LNCaP clone FGC (cell line): ENCODE measurements at regions not wholly inside any gene's neighbourhood (a gene's known extent, or its start where the extent isn't known, plus 50 kb on each side); places are given as distances from the start of the nearest gene placed in this dataset.

ENCODE experiments used
- DNase-seq: peaks from one replicate; pipeline ENCODE4 v3.0.0-alpha.2; 2011; ENCODE audit warnings: low read depth
- H3K4me3 ChIP-seq: 2 replicates; pipeline ENCODE4 v1.5.1; 2011; ENCODE audit warnings: mild to moderate bottlenecking, low read depth, low read length, control low read depth
- CTCF ChIP-seq: IDR thresholded peaks from 2 replicates; pipeline ENCODE4 v1.5.1; 2012; ENCODE audit warnings: mild to moderate bottlenecking; ENCODE audit not compliant: control insufficient read depth, insufficient read depth; ENCODE audit errors: extremely low read depth

- H3K4me3 ChIP-seq, result no peak overlapping the region
- TF ChIP-seq CTCF, result no peak
- DNase-seq, result no peak
These were observed 77.3 kb upstream of the UBAC2 start for GRCh38 chr13:99123101-99124045.

- no peak for DNase-seq
- no peak overlapping the region for H3K4me3 ChIP-seq
- TF ChIP-seq CTCF, result no peak
These were observed 76.6 kb upstream of the UBAC2 start for GRCh38 chr13:99124046-99124400.

- DNase-seq, result no peak
- no peak overlapping the region for H3K4me3 ChIP-seq
- TF ChIP-seq CTCF, result no peak
These were observed 75.8 kb upstream of the UBAC2 start for GRCh38 chr13:99124794-99125316.

- no peak overlapping the region for H3K4me3 ChIP-seq
- DNase-seq, result no peak
- no peak for TF ChIP-seq CTCF
These were observed 75.2 kb upstream of the UBAC2 start for GRCh38 chr13:99125326-99125915.

GRCh38 chr13:99126821-99127220, 73.8 kb upstream of the UBAC2 start:
- DNase-seq, result no peak
- no peak for TF ChIP-seq CTCF
- H3K4me3 ChIP-seq, result no peak overlapping the region

GRCh38 chr13:99129050-99129449, 71.6 kb upstream of the UBAC2 start:
- no peak for TF ChIP-seq CTCF

More at GRCh38 chr13:99129050-99129449, 71.6 kb upstream of the UBAC2 start:
- H3K4me3 ChIP-seq, result no peak overlapping the region
- no peak for DNase-seq
